IPS DF 4.7 (cell line): ENCODE measurements at regions not wholly inside any gene's neighbourhood (a gene's known extent, or its start where the extent isn't known, plus 50 kb on each side); places are given as distances from the start of the nearest gene placed in this dataset.
A peak's percentile ranks its signal among the peaks of the same experiment; 100 is the strongest.

Experiments
- DNase-seq: peaks from one replicate; pipeline ENCODE4 v3.0.0-alpha.2; 2013; ENCODE audit warnings: low spot score; ENCODE audit errors: extremely low read depth

DNA sequence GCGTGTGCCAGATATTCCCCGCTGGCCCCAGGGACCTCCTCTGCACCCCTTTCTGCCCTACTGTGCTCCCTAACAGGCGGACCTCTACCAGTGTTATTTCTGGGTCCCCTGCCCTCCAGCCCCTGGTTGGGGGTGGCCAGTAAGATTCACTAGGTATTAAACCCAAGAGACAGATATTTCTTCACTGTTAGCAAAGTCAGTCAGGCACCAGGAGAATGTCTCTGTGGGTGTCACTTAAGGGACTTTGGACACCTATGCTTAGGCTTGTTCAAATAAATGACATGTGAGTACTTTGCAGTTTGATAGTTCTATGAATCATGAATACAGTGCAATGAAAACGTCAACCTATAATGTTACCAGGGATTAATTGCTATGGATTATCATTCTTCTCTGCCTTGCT lies 234.3 kb upstream of the IGFBP3 start:
- DNase-seq = no peak

DNA sequence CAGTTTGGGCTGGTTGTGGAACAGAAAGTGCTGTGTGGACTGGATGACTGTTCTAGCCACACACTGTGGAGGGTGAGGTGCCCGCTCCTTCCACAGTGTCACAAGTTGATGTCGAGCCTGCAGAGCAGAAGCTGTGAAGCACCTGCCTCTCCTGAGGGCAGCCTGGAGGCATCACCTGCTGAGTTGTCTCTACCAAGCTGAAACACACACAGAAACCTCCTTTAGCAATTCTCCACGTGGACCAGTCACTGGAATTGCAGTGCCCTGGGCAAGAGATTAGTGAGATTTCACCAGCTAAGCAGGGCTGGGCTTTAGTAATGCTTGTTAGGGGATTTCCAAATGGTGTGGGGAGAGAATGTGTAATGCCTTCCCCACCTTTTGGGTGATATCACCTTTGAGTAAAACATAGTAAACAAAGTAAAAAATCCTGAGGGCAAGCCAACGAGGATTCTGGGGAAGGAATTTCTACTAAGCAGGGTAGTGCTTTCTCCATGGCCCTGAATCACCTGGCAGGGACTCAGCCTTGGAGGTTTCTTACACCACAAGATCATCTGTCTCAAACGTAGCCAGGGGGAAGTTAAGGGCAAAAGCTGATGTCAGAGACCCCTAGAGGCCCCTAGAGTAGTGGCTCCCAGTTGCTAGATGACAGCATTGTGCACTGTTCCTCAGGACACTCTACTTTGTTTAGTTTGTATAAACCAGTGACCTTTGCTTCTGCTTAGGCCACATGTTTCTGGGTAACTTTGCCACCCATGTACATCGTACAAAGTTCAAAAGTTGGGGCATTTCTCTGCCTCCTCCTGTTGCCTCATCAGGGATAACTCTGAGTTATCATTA lies 233.1 kb upstream of the IGFBP3 start:
- DNase-seq = no peak

DNA sequence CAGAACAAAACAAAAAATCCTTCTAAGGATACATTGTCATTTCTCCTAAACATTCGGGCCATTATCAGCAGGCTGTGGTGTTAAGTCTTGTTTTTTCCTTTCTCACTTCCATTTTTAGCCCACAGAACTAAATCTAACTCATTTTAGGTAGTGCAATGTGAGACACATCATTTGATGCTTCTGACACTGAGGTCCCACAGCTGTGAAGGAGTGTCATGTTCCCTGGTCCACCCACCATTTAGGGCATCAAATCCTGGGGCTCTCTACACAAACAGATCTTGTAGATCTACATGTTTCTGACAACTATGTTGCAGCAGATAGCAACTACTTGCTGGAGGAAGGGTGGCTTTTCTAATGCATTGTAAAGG lies 232.5 kb upstream of the IGFBP3 start:
- no peak for DNase-seq

DNA sequence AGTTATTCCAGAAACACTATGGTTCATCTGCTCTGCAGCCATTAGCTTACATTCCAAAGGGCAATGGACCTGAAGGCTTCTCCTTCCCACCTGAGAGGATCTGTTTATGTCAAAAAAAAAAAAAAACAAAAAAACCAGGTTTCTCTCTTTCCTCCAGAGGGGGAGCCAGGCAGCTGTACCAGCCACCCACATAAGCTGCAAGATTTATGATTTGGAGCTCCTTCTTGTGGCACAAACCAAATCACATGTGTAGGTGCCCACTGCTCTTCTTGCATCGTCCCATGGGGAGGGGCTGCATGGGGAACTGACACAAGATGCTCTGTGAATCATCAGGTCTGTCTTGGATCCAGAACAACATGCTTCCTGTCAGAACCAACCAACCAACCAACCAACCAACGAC lies 231.6 kb upstream of the IGFBP3 start:
- DNase-seq = no peak

DNA sequence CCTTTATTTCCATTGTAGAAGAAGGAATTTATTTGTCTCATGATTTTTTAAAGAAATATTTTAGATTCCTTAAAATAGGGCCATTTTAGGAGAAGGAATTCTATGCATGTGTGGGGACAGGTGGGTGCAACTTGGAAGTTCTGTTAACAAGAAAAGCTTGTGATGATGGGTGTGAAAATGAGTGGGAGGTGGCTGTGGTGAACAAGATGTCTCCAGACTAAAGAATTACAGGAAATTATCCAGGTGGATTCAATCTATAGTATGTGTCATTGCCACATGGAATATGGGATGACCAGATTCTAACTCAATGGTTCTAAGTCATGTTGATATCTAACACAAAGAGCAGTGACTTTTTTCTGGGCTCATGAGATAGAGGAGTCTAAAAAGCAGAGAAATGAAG lies 229.6 kb upstream of the IGFBP3 start:
- no peak for DNase-seq

DNA sequence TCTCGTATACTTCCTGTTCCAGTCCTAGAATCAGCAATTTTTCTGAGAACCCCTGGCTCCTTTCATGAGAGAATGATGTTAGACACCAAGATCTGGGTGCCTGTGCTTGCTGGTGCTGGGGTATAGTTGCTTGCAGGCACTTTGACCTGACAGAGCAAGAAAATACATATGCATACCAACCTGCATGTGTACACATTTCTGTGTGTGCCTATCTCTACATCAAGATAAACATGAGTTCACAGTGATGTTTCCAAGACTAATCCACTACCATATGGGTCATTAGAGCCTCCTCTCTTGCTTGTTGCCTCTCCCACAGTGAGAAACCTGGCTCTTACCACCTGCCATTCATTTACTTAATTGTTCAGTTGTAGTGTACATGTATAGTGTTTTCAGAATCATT lies 229.1 kb upstream of the IGFBP3 start:
- no peak for DNase-seq

DNA sequence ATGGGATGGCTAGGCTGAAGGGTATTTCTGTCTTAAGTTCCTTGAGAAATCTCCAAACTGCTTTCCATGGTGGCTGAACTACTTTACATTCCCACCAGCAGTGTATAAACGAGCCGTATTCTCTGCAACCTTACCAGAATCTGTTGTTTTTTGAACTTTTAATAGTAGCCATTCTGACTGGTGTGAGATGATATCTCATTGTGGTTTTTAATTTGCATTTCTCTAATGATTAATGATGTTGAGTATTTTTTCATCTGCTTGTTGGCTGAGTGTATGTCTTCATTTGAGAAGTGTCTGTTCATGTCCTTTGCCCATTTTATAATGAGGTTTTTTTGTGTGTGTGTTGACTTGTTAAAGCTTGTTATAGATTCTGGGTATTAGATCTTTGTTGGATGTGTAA lies 226.8 kb upstream of the IGFBP3 start:
- DNase-seq = no peak

DNA sequence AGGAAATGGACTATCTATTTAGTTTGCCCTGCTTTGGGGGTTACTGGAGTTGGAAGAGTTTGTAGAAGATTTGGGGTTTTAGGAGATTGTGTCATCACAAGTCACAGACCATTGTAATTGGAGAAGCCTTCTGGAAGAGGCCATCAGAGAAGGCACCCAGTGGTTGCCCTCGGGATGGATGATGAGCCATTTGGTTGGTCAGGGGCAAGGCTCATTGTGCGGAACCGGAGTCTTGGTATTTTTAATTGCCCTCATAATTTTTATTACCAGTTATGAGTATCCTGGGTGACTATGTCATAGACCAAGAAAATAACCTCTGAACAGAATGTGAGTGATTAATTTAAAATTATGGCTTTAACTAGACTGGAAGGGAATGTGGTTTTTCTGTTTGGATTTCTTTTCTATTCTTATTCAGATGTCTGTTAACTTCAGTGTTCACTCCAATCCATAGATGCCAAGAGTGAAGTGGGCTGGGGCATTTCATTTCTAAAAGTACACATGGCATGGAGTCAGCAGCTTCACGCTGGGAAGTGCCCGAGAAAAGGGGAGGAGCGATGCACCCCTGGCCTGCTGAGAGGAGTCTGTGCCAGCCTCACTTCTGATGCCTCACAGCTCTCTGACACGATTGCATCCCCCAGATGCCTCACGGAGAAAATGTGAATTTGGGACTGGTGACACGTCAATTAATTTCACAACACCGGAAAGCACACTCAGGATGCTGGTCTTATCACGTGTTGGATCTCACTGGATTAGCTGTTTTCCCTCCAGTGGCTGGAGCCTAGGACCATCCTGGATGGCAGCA lies 225.6 kb upstream of the IGFBP3 start:
- DNase-seq = no peak

DNA sequence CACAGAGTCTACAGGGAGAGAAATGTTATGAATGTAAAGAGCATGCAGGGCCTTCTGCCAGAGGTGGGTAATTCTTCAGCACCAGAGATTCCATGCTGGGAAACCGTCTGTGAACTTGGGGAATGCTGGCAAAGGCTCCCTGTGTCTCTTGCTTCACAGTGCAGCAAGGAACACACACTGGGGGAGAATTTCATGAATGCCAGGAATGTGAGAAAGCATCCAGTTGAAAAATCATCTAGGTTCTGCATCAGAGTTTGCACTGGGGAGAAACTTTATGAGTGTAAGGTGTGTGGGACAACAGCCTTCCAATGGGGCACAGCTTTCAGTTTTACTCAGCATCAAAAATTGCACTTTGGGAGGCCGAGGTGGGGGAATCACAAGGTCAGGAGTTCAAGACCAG lies 224.3 kb upstream of the IGFBP3 start:
- peak; percentile 93 for DNase-seq

DNA sequence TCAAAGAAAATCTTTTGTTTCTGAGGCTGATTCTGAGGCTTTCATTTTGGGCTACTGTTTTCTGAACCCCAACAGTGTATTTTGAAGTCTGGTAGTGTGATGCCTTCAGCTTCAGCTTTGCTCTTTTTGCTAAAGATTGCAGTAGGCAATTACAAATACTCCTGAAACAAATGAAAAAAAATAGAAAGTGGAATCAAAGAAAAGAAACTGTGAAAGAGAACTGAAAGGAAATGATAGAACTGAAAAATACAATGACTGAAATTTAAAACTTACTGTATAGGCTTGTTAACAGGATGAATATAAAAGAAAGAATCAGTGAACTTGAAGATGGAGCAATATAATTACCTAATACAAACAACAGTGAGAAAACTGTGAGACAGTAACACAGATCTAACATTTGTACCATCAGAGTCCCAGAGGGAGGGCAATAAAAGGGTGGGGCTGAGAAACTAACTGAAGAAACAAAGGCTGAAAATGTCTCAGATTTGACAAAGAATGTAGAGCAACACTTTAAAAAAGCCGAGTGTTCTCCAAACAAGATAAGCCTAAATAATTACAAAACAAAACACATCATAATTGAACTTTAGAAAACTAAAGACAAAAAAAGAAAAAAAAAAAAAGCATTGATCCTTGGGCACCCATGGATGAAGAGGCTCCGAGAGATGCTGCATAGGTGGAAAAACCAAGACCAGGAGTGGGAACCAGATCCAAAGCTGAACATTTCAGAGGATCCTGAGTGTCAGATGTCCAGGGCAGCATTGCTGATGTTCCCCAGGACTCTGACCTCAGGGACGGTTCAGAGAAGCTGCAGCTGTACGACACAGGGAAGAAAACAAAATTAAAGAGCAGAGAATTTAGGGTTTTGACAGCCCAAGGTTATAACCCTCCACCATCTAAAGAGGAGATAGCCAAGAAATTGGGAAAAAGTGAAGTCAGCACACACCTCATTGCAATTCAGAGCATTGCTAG lies 223.2 kb upstream of the IGFBP3 start:
- no peak for DNase-seq

DNA sequence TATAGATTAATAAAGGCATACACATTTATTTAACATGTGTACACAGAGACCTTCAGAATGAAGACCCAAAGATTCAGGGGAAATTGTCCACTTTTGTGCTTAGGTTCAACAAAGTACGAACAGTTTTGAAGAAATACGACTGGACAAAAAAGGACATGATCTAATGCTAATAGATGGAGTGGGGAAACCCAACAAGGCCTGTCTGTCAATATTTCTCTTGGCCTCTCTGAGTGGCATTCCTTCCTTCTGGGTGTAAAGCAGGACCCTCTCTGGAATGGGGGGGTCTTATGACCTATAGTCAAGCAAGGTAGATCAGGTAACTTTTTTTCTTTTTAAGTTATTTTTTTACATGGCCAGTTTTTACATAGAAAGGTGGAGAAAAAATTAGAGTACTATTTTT lies 222.3 kb upstream of the IGFBP3 start:
- no peak for DNase-seq

DNA sequence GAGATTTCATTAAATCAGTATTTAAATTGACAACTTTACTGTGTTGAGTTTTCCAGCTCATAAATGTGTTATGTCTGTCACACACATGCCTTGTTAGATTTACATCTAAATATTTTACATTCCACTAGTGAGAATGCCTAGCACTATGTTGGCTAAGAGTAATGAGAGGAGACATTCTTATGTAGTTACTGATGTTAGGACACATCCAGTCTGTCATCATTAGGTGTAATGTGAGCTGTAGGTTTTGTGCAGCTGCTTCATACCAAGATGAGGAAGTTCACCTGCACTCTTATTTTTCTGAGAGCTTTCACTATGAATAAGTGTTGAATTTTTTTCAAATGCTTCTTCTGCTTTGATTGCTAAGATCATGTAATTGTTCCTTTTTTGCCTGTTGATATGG lies 218.0 kb upstream of the IGFBP3 start:
- DNase-seq = no peak

DNA sequence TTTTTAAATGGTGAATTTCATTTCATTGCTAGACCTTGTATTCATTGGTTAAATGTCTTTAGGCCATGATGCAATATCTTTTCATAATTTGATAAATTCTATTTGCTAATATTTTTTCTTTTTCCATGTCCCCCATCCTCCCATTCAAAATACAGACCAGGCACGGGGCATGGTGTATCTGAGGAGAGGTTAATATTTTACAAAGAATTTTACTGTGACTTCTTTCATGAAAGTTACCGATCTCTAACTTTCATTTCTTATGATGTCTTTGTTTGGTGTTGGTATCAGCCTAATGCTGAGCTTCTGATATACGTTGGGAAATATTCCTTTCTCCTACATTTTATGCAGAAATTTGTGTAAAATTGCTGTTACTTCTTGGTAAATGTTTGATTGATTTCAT lies 216.7 kb upstream of the IGFBP3 start:
- no peak for DNase-seq

DNA sequence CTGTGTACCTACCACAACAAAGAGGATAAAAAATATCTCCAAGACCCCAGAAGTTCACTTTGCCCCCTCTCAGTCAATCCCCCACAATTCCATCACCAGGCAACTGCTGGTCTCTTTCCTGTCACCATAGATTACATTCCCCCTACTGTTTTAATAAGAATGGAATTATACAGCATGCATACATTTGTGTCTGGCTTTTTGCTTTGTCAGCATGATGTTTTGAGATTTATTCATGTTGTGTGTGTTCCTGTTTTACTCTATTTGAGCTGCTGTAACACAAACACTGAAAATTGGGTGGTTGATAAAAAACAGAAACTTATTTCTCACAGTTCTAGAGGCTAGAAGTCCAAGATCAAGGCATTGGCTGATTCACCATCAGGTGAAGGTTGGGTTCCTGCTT lies 214.5 kb upstream of the IGFBP3 start:
- DNase-seq = no peak

DNA sequence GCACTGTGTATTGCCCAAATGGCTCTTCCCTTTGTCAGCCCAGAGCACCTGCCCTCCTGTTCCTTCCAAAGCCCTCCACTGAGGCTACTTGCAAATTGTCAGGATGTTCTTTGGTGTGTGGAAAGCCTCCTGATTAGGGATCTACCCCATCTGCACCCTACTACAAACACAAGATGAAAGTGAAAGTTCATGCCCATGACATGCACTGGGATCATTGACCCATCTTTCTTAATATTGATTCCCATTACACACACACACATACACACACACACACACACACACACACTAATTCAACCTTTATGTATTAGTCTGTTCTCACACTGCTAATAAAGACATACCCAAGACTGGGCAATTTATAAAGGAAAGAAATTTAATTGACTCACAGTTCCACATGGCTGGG lies 213.7 kb upstream of the IGFBP3 start:
- DNase-seq = no peak

DNA sequence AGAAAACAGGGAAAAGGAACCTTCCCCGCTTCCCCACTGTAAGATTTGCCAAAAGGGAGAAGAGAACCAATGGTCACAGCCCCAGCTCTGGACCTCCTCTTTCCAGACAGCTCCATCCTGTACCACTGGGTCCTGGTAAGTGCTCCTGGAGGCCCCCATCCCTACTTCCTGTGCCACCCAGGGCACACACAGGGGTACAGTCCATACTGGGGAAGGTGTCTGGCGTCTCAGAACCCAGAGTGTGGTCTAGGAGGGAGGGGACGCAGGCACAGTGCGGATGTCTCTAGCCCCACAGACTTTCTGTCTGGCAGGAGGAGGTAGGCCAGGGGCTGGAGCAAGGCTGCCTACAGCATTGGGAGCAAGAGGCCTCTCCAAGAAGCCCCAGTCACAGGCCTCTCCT lies 213.3 kb upstream of the IGFBP3 start:
- no peak for DNase-seq

DNA sequence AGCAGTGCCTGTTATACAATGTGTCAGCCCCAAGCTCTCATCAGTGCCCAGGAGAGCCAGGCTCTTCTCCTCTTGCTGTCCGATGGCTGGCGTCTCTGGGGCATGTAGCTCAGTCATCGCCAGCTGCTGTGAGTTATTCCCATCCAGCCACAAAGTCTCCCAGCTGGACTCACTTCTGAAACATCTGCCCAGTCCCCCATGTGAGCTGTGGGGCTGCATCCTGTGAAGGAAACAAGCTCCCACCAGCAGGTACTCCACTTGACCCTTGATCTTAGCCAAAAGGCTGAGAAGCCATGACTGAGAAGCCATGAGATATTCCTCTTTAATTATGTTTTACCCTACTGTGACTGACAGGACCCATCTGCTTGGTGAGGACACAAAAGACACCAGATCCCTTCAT lies 212.7 kb upstream of the IGFBP3 start:
- DNase-seq = no peak

DNA sequence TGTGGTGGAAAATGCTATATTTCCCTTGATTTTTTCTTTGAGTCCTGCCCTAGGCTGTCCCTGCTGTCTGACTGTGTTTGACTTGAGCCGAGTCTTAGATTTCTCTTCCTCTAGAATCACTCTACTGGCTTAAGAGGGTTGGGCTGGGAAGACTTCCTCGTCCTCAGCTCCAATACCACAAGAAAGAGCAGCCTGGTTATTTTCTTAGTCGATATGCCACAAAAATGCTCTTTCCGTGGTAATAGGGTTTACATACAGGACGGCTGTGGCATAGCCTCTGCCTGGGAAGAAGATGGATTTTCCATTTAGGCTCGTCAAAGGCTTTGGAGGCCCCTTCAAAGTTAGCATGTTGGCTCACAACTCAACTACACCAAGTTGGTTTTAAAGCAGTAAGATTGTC lies 212.0 kb upstream of the IGFBP3 start:
- no peak for DNase-seq

DNA sequence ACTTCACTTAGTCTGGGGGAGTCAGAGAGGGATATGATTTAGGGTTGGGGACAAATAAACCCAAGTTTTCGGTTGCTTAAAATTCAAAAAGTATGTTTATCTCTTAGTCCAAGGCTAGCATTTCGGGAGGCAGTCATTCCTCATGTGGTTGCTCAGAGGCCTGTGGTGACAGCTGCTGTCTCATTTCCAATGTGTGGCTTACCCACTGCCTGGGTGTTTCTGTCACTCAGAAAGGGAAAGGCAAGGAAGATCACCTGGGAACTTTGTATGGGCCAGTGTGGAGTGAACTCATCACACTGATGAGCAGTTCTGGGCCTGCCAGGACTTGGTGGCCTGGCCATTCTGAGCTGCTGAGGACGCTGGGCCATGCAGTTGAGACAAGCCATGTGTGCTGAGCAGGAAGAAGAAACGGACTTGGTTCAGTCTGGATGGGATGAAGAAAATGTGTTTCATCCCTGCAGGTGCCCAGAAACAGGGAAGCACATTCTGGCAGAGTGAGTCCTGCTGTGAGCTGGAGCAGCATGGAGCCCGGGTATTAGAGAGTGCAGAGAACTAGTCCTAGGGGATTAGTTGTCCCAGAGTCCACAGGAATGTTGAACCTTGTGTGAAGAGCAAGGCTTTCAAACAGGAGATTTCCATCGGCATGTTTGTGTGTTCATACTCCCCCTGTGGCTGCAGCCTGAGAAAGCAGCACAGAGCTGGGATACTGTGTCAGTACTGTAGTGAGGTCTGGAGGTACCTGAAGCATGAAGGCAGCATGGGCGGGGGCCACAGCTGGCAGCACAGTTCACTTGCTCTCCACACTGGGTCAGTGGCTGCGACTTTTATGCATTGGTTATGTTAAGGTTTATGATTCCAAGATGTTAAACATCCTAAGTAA lies 211.1 kb upstream of the IGFBP3 start:
- DNase-seq = no peak

DNA sequence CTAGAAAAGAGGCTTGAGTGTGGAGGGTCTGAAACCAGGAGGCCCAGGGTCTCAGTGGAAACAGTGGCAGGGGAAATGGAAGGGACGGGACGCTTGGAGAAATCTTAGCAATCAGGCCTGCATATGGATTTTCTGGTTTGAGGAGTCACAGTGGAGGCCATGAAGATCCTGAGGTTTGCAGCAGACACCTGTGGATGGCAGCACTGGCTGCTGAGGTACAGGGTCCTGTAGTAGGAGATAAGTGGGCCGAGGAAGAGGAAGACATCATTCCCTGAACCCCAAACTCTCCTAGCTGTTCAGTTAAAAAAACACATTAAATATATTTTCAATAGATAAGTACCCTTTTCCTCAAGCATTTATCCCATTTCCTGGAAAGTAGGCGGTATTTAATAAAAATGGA lies 208.8 kb upstream of the IGFBP3 start:
- no peak for DNase-seq

DNA sequence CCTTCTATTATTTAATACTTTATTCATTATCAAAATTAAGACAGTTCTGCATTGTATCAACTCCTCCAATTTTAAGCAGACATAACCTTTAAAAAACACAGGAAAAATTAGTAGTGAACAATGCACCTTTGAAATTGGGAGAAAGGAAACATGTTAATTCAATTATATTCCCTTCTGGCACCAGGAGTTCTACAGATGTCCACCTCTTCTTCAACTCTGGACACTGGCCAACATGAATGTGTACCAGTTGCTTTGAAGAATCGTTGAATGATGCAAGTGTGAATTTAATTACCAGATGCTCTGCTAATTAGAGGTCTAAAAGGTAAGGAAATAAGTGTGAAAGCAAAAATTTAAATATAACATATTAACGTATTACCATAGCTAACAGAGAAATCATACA lies 206.7 kb upstream of the IGFBP3 start:
- DNase-seq = no peak
